T-helper 2 cell treated with Interferon-gamma antibody and Interleukin-4, amounts not matched to agents 5 μg/mL and 100 μg/mL, for 36 hours (primary cell): ENCODE measurements at regions not wholly inside any gene's neighbourhood (a gene's known extent, or its start where the extent isn't known, plus 50 kb on each side); places are given as distances from the start of the nearest gene placed in this dataset.

Experiments
- DNase-seq: peaks from one replicate; pipeline ENCODE4 v3.0.0; 2021; ENCODE audit warnings: low spot score
- H3K27ac Mint-ChIP-seq: one replicate; pipeline ENCODE4 v1.8.0; 2021; ENCODE audit warnings: mild to moderate bottlenecking, mixed read lengths
- H3K27me3 Mint-ChIP-seq: one replicate; pipeline ENCODE4 v1.8.0; 2021; ENCODE audit warnings: low read depth, mixed read lengths
- H3K36me3 Mint-ChIP-seq: one replicate; pipeline ENCODE4 v1.8.0; 2021; ENCODE audit warnings: low read depth, mixed read lengths
- H3K4me1 Mint-ChIP-seq: one replicate; pipeline ENCODE4 v1.8.0; 2021; ENCODE audit warnings: low read depth, mixed read lengths
- H3K4me3 Mint-ChIP-seq: one replicate; pipeline ENCODE4 v1.8.0; 2022; ENCODE audit warnings: mild to moderate bottlenecking, moderate library complexity, mixed read lengths
- H3K9me3 Mint-ChIP-seq: one replicate; pipeline ENCODE4 v1.8.0; 2021; ENCODE audit warnings: mixed read lengths

DNA sequence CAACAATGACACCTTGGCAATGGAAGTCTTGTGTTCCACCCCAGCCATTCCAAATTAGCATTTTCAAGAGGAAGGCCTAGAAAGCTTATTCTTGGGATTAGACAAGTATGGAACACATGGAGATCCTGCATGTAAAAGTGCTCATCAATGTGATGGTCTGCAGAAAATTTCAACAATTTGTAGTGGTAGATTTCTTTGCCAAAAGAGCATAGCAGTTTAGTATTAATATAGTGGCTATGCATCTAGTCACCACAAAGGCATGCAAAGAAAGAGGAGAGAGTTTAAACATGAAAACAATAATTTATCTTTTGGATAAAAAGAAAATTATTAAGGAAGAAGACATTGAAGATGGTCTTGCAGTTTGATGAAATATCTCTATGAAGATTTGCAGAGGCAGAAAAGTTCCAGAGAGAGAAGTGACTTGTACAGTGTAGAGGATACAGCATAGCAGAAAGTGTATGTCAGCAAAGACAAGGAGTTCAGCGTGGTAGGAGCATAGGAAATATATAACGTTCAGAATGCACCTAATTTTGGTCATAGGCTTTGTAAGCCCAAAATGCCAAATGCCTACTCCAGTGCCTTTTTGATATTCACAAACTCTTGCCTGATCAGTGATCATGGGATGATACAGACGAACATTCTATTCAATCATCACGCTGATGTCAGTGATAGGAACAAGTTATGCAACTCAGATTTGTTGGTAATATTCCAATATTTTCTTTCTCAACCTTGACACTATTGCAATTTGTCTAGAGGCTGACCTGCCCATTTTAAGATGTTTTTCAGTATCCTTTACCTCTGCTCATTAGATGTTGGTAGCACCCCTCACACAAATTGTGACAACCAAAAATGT, 727.9 kb upstream of the SOX9 start:
- no peak overlapping the region for H3K4me3 Mint-ChIP-seq
- no peak overlapping the region for H3K27ac Mint-ChIP-seq
- no peaks in the 10 kb centered on the region for H3K4me1 Mint-ChIP-seq
- no peaks in the 10 kb centered on the region for H3K27me3 Mint-ChIP-seq
- DNase-seq, result no peak
- no peaks in the 10 kb centered on the region for H3K36me3 Mint-ChIP-seq
- peaks cover 33% of the 10 kb centered on the region for H3K9me3 Mint-ChIP-seq

DNA sequence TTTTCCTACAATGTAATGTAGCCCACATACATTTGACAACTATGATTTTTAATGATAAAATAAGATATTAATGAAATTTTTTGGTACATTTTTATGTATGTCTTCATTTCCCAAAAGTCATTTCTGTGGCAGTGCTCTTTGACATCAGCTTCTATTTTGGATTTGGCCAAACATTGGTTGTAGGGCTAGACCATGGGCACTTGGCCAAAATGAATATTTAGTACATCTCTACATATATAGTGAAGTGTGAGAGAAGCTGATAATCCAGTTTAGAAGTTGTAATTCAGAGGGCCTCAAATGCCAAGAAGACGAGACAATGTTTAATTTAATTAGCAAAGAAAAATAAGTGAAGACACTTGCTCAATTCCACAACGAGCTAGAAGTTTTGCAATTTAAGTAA, 724.9 kb upstream of the SOX9 start:
- Mint-ChIP-seq H3K4me1 (no peaks in the 10 kb centered on the region), H3K9me3 (peaks cover 18% of the 10 kb centered on the region), H3K27me3 (no peaks in the 10 kb centered on the region), H3K27ac (no peak overlapping the region), H3K4me3 (no peak overlapping the region), H3K36me3 (no peaks in the 10 kb centered on the region)
- DNase-seq, result no peak

DNA sequence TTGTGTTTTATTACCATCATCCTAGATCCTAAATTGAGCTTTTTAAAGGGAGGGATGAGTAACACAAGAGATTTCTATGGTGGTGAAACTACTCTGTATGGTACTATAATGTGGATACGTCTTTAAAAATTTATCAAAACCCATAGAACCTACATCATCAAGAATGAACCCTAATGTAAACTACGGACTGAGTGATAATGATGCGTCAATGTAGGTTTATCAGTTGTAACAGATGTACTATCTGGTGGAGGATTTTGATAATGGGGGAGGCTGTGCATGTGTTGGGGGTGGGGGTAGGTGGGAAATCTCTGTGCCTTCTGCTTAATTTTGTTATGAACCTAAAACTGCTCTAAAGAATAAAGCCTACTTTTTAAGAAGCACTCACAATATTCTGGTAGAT, 724.1 kb upstream of the SOX9 start:
- H3K9me3 Mint-ChIP-seq, result peaks cover 22% of the 10 kb centered on the region
- H3K4me3 Mint-ChIP-seq, result no peak overlapping the region
- H3K36me3 Mint-ChIP-seq, result no peaks in the 10 kb centered on the region
- DNase-seq, result no peak
- H3K27ac Mint-ChIP-seq, result no peak overlapping the region
- no peaks in the 10 kb centered on the region for H3K27me3 Mint-ChIP-seq
- no peaks in the 10 kb centered on the region for H3K4me1 Mint-ChIP-seq

DNA sequence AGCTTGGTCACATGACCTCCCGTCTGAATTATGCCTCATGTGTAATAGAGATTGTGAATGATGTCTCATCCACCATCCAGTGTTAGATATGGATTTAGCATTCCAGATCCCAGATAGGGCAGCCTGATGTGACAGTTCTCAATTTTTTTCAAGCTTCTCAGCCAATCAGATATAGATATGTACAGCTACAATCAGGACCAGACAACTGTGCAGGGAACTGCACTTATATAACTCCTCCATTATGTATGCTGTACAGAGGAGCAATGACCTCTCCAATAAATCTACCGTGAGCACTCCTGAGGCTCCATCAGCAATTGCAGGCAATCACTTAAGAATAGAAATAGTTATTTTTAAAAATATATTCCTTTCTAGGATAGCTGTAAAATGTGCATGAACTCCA, 722.8 kb upstream of the SOX9 start:
- H3K36me3 Mint-ChIP-seq, result no peaks in the 10 kb centered on the region
- no peak overlapping the region for H3K27ac Mint-ChIP-seq
- H3K4me1 Mint-ChIP-seq, result no peaks in the 10 kb centered on the region
- H3K4me3 Mint-ChIP-seq, result no peak overlapping the region
- H3K27me3 Mint-ChIP-seq, result no peaks in the 10 kb centered on the region
- no peak for DNase-seq
- H3K9me3 Mint-ChIP-seq, result peaks cover 17% of the 10 kb centered on the region

DNA sequence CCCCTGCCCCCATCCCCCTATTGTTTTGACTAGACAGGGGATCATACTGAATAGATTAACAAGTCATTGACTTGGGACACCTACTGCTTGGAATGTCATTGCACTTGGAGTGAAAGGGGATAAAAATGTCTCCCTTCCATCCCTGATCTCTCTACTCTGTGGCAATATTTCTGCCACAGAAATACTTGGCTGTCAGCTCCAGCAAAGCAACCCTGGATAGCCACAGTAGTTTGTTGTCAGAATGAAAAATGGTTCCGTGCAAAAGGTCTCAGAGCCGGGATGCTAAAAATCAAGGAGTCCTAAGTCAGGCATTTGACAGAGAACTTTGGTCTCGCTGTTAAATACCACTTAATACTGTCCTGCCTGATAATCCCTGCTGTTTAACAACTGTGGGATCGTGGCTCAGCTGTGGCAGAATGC, 722.0 kb upstream of the SOX9 start:
- H3K27me3 Mint-ChIP-seq, result no peaks in the 10 kb centered on the region
- no peak overlapping the region for H3K27ac Mint-ChIP-seq
- no peak overlapping the region for H3K4me3 Mint-ChIP-seq
- no peaks in the 10 kb centered on the region for H3K36me3 Mint-ChIP-seq
- no peak for DNase-seq
- H3K4me1 Mint-ChIP-seq, result no peaks in the 10 kb centered on the region
- H3K9me3 Mint-ChIP-seq, result peaks cover 21% of the 10 kb centered on the region

DNA sequence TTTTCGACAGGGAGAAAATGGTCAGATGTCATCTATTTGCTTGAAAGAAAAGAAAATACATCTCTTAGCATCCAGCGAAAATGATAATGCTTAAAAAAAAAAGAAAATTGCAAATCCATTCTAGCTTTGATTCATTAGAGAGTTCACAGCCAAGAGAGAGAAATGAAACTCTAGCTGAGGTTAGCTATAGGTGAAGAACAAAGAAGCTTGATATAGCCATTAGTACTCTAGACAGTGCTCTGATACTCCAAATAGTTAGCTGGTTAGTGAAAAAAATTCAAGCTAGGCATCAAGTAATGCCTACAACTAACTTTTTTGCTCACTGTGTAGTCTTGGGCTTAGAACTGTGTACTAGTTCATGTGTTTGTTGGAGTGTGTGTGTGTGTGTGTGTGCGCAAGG, 721.6 kb upstream of the SOX9 start:
- Mint-ChIP-seq H3K4me1 (no peaks in the 10 kb centered on the region), H3K9me3 (peaks cover 25% of the 10 kb centered on the region), H3K36me3 (no peaks in the 10 kb centered on the region), H3K27me3 (no peaks in the 10 kb centered on the region), H3K27ac (no peak overlapping the region), H3K4me3 (no peak overlapping the region)
- DNase-seq, result no peak

DNA sequence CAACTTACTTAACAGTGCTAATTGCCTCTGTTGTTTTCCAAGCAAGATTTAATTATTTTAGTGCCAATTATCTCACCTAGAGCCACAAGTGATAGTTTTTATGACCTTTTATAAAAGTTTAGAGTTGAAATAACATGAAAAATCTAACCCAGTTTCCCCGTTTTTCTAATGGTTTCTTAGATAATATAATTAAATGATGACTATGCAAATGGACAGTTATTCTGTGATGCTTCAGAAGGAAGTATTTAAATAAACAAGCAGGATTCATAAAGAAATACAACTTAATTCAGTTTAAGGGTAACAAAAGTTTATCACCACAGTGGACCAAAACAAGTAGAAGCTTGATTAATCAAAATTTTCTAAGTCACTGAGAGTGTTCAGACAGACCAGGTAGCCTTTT, 721.2 kb upstream of the SOX9 start:
- DNase-seq, result no peak

DNA sequence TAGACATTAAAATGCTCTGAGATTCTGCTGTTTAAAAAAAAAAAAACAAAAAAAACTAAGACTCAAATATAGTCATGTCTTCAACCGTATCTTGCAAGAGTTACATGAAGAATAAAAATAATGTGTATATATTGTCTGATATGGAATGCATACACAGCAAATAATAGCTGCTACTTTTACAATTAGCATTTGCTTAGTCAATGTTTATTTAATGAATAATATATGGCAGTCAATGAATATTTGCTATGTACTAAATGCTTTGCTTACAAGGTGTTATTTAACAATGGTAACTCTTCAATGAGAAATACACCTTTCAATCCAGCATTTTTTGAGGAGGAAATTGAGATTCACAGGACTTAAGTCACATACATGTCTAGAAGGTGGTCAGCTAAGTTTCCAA, 718.8 kb upstream of the SOX9 start:
- no peak overlapping the region for H3K4me3 Mint-ChIP-seq

More for the DNA sequence above, 721.2 kb upstream of the SOX9 start:
- Mint-ChIP-seq H3K36me3 (no peaks in the 10 kb centered on the region), H3K4me3 (no peak overlapping the region), H3K27me3 (no peaks in the 10 kb centered on the region), H3K9me3 (peaks cover 25% of the 10 kb centered on the region), H3K27ac (no peak overlapping the region), H3K4me1 (no peaks in the 10 kb centered on the region)

DNA sequence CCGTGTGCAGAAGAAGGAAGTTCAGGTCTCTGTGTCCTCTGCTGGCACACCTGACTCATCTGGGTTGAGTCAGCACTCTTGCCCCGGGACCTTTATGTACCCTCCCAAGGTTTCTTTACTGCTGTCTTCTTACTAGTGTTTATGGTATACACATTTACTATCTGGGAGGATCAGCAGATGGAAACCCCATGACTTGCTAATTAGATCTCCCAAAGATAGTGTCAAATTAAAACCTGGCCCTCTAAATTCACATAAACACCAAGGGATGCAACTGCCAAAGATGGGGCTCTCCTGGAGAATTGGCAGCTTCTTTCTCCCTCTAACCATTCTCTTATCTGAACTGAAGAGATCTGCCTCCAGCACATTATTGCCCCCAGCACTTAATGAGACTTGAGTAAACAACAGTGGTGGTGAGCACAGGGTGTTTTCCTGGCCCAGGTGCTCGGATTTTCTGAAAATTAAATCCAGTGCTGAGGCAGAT, 718.1 kb upstream of the SOX9 start:
- Mint-ChIP-seq H3K27me3 (no peaks in the 10 kb centered on the region), H3K27ac (no peak overlapping the region), H3K4me3 (no peak overlapping the region), H3K36me3 (no peaks in the 10 kb centered on the region), H3K4me1 (no peaks in the 10 kb centered on the region), H3K9me3 (peaks cover 16% of the 10 kb centered on the region)
- no peak for DNase-seq

More for the DNA sequence above, 718.8 kb upstream of the SOX9 start:
- Mint-ChIP-seq H3K27me3 (no peaks in the 10 kb centered on the region), H3K36me3 (no peaks in the 10 kb centered on the region), H3K27ac (no peak overlapping the region), H3K9me3 (peaks cover 19% of the 10 kb centered on the region), H3K4me1 (no peaks in the 10 kb centered on the region)
- no peak for DNase-seq

DNA sequence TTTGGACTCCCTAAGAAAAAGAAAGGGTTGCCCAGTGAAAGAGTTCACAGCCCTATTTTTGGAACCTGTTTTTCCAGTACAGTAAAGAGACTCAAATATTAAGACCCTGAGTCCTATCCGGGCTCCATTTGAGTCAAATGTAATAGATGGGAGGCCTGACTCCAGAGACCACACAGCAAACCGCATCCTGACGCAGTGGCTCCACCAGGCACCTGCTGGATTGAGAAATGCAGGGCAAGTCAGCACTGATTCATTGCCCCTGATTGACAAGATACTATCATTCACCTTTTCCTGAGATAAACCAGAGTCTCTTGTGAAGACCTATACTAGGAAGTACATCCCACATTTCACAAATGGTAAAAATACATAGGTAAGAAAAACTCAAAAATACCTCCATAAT, 715.7 kb upstream of the SOX9 start:
- DNase-seq, result no peak
- H3K36me3 Mint-ChIP-seq, result no peaks in the 10 kb centered on the region
- no peaks in the 10 kb centered on the region for H3K4me1 Mint-ChIP-seq
- H3K4me3 Mint-ChIP-seq, result no peak overlapping the region
- H3K27ac Mint-ChIP-seq, result no peak overlapping the region
- H3K9me3 Mint-ChIP-seq, result peaks cover 12% of the 10 kb centered on the region
- no peaks in the 10 kb centered on the region for H3K27me3 Mint-ChIP-seq

DNA sequence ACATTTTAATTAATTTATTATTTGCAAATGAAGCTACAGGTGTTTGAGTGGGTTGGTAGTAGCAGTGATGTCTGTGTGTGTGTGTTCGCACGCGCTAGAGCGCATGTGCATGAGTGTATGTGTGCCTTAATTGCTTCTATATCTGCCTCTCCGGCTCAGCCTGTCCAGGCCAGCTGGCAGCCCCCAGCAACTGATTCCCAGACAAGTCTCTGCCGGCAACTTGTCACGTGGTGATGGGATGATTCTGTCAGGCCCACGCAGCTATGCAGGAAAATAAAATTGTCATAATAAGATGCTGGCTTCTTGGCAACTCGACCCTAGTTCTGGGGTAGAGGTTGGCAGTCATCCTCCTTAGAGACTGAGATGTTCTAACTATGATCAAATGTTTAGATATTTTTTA, 712.8 kb upstream of the SOX9 start:
- H3K4me3 Mint-ChIP-seq, result no peak overlapping the region
- no peaks in the 10 kb centered on the region for H3K27me3 Mint-ChIP-seq
- H3K9me3 Mint-ChIP-seq, result peaks cover 8% of the 10 kb centered on the region
- DNase-seq, result no peak
- no peaks in the 10 kb centered on the region for H3K4me1 Mint-ChIP-seq
- no peaks in the 10 kb centered on the region for H3K36me3 Mint-ChIP-seq
- no peak overlapping the region for H3K27ac Mint-ChIP-seq

DNA sequence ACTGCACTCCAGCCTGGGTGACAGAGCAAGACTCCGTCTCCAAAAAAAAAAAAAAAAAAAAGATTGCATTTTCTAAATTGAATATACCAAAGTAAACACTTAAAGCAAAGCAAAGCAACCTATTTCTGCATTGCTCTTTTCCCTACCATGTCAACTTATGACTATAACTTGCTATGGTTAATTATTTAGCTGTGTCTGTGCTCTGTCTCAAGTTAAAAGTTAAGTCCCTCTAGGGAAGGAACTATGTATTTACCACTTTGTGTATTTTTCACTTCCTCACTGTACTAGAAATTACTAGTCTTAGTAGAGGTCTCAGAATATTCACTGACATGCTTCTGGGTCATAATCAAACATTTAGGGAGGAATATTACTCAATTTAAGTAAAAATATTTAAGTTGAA, 711.7 kb upstream of the SOX9 start:
- no peak for DNase-seq
- no peaks in the 10 kb centered on the region for H3K27me3 Mint-ChIP-seq
- H3K4me1 Mint-ChIP-seq, result no peaks in the 10 kb centered on the region
- H3K4me3 Mint-ChIP-seq, result no peak overlapping the region
- peaks cover under 1% of the 10 kb centered on the region for H3K9me3 Mint-ChIP-seq
- H3K27ac Mint-ChIP-seq, result no peak overlapping the region
- no peaks in the 10 kb centered on the region for H3K36me3 Mint-ChIP-seq

DNA sequence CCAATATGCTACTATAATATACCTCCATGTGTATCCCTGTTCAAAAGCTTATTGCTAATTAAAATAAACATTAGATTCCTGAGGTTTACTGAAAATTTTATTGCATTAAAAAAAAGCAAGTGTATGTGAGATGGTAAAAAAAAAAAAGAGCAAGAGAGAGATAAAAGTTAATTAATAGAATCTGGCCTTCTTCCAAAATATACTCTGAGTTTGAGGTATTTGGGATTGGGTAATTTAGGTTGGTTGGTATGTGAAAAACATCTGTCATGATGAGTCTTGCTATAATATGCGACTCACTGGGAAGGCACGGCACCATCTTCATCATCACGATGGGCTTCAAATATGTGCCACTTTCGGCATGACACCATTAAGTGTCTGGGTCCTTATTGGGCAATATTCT, 711.1 kb upstream of the SOX9 start:
- no peaks in the 10 kb centered on the region for H3K9me3 Mint-ChIP-seq
- H3K27ac Mint-ChIP-seq, result no peak overlapping the region
- no peak for DNase-seq
- H3K27me3 Mint-ChIP-seq, result no peaks in the 10 kb centered on the region
- H3K36me3 Mint-ChIP-seq, result no peaks in the 10 kb centered on the region
- no peak overlapping the region for H3K4me3 Mint-ChIP-seq
- H3K4me1 Mint-ChIP-seq, result no peaks in the 10 kb centered on the region

DNA sequence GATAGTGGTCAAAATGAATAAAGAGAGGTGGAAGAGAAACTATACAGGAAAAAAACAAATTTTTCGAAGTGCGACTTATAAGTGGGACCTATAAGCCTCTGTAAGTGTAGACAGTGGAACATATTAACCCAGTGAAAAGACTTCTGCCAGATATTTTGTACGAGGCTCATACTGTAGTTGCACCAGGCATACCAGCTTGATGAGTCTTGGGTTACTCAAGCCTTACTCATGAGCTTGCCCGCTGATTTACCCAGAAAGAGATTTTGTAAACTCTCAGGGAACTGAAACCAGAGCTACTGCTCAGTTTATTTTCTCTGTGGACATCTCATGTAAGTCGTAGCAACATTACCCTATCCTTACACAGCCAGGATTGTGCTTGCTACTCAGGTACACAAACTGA, 708.0 kb upstream of the SOX9 start:
- no peaks in the 10 kb centered on the region for H3K4me1 Mint-ChIP-seq
- no peaks in the 10 kb centered on the region for H3K36me3 Mint-ChIP-seq
- no peak overlapping the region for H3K27ac Mint-ChIP-seq
- H3K9me3 Mint-ChIP-seq, result peaks cover 6% of the 10 kb centered on the region
- no peak overlapping the region for H3K4me3 Mint-ChIP-seq
- no peak for DNase-seq
- H3K27me3 Mint-ChIP-seq, result no peaks in the 10 kb centered on the region

DNA sequence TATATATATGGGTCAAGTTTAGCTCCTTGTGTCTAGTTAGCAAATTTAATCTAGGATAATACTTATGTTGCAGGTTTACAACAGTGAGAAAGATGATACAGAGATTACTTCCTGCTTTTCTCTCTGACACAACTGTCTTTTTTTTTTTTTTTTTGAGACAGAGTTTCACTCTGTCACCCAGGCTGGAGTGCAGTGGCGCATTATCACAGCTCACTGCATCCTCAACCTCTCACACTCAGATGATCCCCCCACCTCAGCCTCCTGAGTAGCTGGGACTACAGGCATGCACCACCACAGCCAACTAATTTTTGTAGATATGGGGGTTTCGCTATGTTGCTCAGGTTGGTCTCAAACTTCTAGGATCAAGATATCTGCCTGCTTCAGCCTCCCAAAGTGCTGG, 706.9 kb upstream of the SOX9 start:
- Mint-ChIP-seq H3K27me3 (no peaks in the 10 kb centered on the region), H3K4me1 (no peaks in the 10 kb centered on the region), H3K9me3 (peaks cover 6% of the 10 kb centered on the region), H3K4me3 (no peak overlapping the region), H3K27ac (no peak overlapping the region), H3K36me3 (no peaks in the 10 kb centered on the region)
- no peak for DNase-seq
